Ammon's horn (tissue), 1 donor: ENCODE measurements at regions not wholly inside any gene's neighbourhood (a gene's known extent, or its start where the extent isn't known, plus 50 kb on each side); places are given as distances from the start of the nearest gene placed in this dataset.
"Not testable (repeated sequence)": the region's sequence is repeated elsewhere in the genome, so short reads cannot be mapped to it uniquely, and the experiment has no call there.

Experiments
- DNase-seq: peaks from one replicate; pipeline ENCODE4 v3.0.0-alpha.2; 2016; ENCODE audit warnings: low spot score

- no peak for DNase-seq
Observed at GRCh38 chr2:235219048-235219447, 267.2 kb downstream of the SH3BP4 start.

DNA sequence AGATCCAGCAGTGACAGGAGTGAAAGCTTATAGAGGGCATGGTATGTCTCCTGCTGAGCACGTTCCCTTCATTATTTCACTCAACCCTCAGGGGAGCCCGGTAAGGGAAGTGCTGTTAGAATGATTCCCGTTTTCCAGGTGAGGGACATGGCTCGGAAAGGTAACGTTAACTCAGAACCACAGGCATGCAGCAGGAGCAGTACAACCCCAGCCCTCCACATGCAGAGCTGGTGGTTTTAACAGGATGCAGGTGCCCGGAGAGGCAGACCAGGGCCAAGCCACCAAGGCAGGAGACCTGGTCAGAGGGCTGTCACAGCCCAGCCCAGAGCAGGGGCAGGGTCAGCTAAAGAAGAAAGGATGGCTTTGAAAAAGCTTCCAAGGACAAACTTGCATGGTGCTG is 268.5 kb downstream of the SH3BP4 start:
- no peak for DNase-seq

GRCh38 chr2:235223011-235223410 is 270.8 kb upstream of the AGAP1 start:
- no peak for DNase-seq

- DNase-seq = no peak
Observed at GRCh38 chr2:235224410-235224809, 269.4 kb upstream of the AGAP1 start.

DNA sequence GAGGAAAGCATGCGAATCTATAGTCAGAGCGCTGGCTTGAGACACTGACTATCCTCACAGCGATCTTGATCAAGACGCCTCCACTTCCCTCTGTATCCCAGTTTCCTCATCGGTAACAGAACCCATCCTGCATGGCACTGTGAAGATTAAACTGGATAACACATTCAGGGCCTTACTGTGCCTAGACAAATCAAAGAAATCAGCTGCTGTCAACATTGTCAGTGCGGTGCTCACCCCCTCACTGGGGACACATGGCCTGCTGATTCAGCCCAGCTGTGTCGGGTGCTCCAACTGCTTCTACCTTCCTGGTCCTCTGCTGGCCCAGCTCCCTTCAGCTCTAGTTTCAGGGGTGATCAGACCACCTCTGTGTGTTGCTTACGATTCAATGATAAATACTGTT is 268.6 kb upstream of the AGAP1 start:
- DNase-seq = no peak

DNA sequence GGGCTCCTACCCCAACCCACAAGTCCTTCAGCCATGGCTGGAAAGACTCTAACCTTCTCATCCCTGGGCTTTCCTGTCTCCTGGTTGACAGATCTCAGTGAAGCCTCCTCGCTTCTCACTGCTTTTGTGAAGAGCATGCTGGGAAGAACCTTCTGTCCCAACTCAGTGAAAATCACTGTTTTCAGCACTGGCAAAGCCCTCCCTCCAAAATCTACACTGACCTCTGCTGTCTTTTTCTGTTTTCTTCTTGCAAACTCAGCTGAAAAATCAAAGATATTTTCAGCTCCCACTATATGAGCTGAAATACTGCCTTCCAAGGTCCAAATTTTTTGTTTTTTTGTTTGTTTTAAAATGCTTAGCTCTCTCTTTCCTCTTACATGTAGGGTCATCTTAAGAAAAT is 266.3 kb upstream of the AGAP1 start:
- no peak for DNase-seq

GRCh38 chr2:235228422-235228821 is 265.4 kb upstream of the AGAP1 start:
- DNase-seq = not testable (repeated sequence)

GRCh38 chr2:235229236-235229635 is 264.6 kb upstream of the AGAP1 start:
- DNase-seq = no peak

- no peak for DNase-seq
Observed at GRCh38 chr2:235230821-235231601, 262.8 kb upstream of the AGAP1 start.

DNA sequence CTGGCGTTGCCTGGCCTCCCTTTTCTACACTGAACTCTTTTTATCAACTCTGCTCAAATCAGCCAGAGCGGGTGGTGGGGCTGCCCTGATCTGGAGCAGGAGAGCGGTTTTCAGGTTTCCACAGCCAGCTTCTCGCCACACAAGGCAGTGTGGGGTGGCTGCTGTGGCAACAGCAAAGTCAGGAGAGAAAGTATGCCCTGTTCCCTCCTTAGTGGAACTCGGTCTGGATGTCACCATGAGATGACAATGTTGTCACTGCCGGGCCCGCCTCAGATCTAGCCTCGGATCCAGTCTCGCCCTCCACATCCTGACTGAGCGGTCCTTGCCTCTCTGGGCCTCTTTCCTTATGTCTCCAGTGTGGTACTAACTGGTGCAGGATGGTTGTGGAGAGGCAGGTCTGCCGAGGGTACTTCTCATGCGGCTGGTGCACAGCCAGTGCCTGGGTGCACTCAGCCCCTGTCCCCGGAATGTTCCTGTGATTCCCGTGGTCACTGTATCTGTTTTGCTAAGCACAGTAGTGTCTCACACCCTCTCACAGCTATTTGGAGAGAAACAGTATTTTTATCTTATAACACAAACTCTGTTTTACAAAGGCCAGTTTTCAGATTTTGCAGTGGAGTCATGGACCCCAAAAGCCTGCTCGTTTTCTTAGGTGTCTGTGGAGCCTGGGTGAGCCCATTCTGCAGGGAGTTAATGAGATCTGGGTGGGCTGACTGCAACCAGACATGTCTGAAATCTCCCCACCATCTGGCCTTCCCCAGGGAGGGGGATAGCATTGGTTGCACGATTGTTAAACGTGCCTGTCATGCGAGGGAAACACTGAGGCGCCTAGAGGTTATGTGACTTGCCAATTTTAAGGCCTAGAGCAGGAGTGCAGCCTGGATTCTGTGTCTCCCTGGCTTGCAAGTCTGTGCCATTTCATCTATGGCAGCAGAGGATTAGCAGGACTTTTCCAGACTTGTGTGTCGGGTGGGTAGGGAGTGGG is 261.1 kb upstream of the AGAP1 start:
- DNase-seq = no peak

- DNase-seq = peak; percentile 33
Observed at GRCh38 chr2:235234736-235235135, 259.1 kb upstream of the AGAP1 start.

DNA sequence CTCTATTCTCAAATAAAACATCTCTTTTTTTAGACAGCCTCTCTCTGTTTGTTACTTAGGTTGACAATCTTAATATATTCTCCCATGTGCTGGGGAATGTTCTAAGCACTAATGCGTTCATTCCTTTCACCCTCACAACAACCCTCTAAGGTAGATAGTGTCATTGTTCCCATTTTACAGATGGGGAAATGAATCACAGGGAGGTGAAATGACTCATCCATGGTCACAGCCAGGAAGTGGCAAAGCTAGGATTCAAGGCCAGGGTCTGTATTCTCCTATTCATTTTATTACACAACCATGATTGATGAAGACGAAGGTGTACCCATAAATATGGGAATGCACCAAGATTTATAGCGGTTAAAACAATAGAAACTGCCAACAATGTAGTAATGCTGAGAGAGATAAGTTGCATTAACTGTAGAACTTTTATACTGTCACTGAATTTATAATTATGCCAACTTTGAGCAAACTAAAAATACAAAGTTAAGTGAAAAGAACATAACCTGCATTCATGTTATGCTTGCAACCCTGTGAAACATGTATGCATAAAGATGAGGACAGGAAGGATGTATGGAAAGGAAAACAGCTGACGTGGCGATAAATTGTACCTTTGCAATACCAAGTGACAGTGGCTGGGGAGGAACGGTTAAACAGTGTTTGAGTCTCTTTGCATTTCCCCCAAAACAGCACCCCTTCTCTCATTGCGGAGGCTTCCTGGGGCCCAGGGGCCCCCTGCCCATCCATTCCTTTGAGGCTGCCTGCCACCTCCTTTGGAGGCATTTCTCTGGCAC is 257.7 kb upstream of the AGAP1 start:
- DNase-seq = no peak

GRCh38 chr2:235238537-235238936 is 255.3 kb upstream of the AGAP1 start:
- peak; percentile 61 for DNase-seq

DNA sequence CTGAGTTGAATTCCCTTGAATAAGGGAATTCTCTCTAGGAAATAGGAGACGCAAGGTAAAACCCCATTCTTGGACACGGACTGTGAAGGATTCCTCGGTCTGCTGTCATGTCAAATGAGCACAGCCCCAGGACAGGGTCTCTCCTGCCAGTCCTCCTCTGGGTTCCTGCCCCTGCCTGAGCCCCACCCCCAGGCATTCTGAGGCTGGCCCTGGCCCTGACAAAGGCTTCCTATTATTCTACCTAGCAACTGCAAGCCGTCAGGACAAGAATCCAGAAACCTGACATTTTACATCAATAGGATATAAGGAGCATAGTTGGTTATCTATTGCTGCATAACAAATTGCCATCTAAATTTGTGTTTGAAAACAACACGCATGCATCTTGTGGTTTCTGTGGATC is 253.3 kb upstream of the AGAP1 start:
- DNase-seq = no peak

DNA sequence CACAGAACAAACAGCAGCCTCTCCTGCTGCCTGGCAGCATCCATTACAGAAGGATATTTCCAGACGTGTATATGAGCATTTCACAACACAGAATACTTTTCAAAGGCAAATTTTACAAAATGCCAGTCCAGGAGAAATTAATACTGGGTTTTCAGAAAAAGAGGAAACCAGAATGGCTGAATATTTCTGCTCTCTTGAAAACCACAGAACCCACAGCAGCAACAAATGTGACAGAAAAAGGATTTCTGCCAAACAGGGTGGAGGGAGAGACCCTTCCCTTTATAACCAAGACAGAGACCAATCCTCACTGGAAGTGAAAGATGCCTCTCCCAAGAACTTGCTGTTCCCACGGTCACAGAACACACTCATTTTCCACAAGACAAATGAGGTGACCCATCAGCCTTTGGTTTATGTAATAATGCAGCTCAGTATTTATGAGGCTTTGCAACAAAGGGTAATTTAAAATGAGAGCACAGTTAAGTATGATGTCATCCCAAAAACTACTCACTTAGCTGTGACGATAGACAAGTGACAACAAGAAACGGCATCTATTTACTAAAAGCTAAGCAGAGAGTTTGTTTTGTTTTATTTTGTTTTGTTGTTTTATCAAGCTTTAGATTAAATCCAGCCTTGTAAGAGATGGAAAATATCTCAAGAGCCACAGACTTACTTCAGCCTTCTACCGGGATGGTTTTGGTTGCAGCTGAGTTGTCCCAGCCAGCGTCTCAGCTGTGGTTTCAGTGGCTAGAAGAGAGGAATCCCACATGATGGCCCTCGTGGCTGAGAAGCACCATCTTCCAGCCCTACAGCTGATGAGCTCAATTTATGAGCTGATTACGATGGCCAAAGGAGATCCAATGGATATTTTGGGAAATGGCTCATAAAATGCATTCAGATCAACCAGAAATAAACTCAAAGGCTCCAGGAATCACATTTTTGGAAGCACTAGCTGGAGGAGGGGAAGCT is 249.3 kb upstream of the AGAP1 start:
- no peak for DNase-seq

DNA sequence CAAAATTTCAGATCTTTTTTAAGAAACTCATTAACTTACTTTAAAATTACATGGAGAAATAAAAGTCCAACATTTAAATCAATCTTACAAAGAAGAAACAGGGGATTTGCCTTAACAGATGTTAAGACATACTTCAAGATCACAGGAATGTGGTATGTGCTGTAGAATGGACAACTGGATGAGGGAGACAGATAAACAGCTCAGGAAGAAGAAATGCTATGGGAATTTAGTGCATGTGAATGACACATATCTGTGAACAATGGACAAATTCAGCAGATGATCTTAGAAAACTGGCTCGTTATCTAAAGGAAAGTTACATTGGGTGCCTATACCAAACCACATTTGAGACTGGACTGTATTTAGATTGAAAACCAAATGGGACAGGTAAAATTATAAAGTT is 246.8 kb upstream of the AGAP1 start:
- no peak for DNase-seq

GRCh38 chr2:235255693-235256092 is 238.2 kb upstream of the AGAP1 start:
- DNase-seq = no peak

- DNase-seq = no peak
Observed at GRCh38 chr2:235257590-235257989, 236.3 kb upstream of the AGAP1 start.

DNA sequence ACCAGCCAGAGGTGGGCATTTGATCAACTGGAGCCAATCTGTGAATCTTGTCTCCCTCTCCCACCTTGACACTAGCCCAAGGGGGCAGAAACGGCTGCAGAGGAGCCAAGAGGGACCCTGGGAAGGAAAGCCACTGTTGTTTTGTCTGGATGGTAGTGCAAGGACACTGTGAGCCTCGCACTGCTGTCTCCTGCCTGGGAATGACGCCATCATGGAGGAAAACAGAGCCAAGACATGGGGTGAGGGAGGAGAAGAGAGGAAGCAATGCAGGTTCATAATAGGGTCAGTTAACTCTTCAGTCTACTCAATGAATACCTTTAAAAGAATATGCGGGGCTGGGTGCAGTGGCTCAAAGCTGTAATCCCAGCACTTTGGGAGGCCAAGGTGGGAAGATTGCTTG is 231.1 kb upstream of the AGAP1 start:
- DNase-seq = no peak

DNA sequence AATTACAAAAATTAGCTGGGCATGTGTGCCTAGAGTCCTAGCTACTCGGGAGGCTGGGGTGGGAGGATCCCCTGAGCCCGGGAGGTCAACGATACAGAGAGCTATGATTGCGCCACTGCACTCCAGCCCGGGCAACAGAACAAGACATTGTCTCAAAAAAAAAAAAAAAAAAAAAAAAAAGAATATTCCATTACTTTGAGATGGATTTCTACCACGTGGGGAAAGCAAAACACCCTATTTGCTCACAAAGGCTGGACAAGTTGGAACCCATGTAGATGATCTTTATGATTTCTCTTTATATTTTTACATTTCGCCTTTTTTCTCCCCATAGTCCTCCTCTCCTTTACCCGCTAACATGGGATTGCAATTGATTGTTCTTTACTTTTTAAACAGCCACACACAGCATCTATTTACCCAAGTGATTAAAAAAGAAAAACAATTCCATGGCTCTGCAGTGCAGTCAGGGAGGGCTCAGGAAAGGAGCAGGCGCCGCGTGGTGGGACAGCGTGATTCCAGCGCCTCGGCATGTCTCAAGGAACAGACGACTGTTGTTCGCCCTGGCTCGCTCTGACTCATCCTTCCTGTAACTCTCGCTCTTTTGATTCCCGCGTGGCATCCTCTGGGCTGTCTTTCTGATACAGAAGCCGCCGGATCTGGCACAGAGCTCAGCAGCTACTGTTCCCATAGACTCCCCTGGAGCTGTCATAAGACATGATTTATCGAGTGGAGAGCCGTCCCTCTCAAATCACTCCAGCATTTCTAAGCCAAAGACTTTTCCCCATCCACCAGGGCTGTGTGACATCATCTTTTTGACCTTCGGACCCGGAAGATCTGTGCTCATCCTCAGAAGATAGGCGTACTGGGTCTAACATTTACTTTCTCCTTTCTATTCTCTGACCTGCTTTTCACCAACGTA is 230.4 kb upstream of the AGAP1 start:
- DNase-seq = peak; percentile 88
